CD4-positive, CD25-positive, alpha-beta regulatory T cell (primary cell): ENCODE measurements at regions not wholly inside any gene's neighbourhood (a gene's known extent, or its start where the extent isn't known, plus 50 kb on each side); places are given as distances from the start of the nearest gene placed in this dataset.

Source experiments
- ATAC-seq, 2 donors: fragments of 150-1000 bp; cut with Tn5 transposase; one replicate each; pipeline ENCODE4 v1.10.0; 2021; ENCODE audit warnings: low read depth in 2 of 2, moderate number of reproducible peaks in 2 of 2, moderate library complexity in 1 of 2
- DNase-seq, 3 donors: peaks; one replicate each; pipeline versions ENCODE4 v3.0.0 to v3.0.0-alpha.2; 2012 to 2022; ENCODE audit warnings: mixed read lengths in 1 of 3
- H3K27ac ChIP-seq: one replicate; pipeline ENCODE4 v1.7.0; 2013; ENCODE audit warnings: mild to moderate bottlenecking, low read length; ENCODE audit not compliant: insufficient read depth, poor library complexity, severe bottlenecking
- H3K27me3 ChIP-seq: one replicate; pipeline ENCODE4 v1.7.0; 2013; ENCODE audit warnings: low read length; ENCODE audit not compliant: control insufficient read depth, insufficient read depth
- H3K36me3 ChIP-seq: one replicate; pipeline ENCODE4 v1.7.0; 2013; ENCODE audit warnings: mild to moderate bottlenecking, low read length, moderate library complexity; ENCODE audit not compliant: control insufficient read depth, insufficient read depth
- H3K4me1 ChIP-seq: 2 replicates; pipeline ENCODE4 v1.7.0; 2013; ENCODE audit warnings: mild to moderate bottlenecking, low read length; ENCODE audit not compliant: insufficient read depth, control insufficient read depth, poor library complexity, severe bottlenecking
- H3K4me3 ChIP-seq: one replicate; pipeline ENCODE4 v1.7.0; 2013; ENCODE audit warnings: low read depth, mild to moderate bottlenecking, low read length, moderate library complexity
- H3K9me3 ChIP-seq, 2 experiments: 1 replicate in 1 of 2; 2 replicates in 1 of 2; pipeline ENCODE4 v1.7.0; 2013; ENCODE audit warnings: low read length in 2 of 2, mild to moderate bottlenecking in 1 of 2, moderate library complexity in 1 of 2; ENCODE audit not compliant: control insufficient read depth in 2 of 2
- H3K27ac Mint-ChIP-seq, 3 donors: one replicate each; pipeline ENCODE4 v1.8.0; 2020 to 2022; ENCODE audit warnings: mild to moderate bottlenecking in 3 of 3, mixed read lengths in 3 of 3, moderate library complexity in 2 of 3
- H3K27me3 Mint-ChIP-seq: one replicate; pipeline ENCODE4 v1.8.0; 2022; ENCODE audit warnings: mild to moderate bottlenecking, mixed read lengths
- H3K36me3 Mint-ChIP-seq: one replicate; pipeline ENCODE4 v1.8.0; 2020; ENCODE audit warnings: mixed read lengths
- H3K4me1 Mint-ChIP-seq, 4 donors: one replicate each; pipeline ENCODE4 v1.8.0; 2020 to 2022; ENCODE audit warnings: mixed read lengths in 4 of 4, mild to moderate bottlenecking in 1 of 4
- H3K4me3 Mint-ChIP-seq, 4 donors: one replicate each; pipeline ENCODE4 v1.8.0; 2020 to 2022; ENCODE audit warnings: mild to moderate bottlenecking in 4 of 4, mixed read lengths in 4 of 4, moderate library complexity in 3 of 4
- H3K9me3 Mint-ChIP-seq, 7 donors: one replicate each; pipeline ENCODE4 v1.8.0; 2020 to 2022; ENCODE audit warnings: mixed read lengths in 7 of 7, mild to moderate bottlenecking in 3 of 7, moderate library complexity in 2 of 7

DNA sequence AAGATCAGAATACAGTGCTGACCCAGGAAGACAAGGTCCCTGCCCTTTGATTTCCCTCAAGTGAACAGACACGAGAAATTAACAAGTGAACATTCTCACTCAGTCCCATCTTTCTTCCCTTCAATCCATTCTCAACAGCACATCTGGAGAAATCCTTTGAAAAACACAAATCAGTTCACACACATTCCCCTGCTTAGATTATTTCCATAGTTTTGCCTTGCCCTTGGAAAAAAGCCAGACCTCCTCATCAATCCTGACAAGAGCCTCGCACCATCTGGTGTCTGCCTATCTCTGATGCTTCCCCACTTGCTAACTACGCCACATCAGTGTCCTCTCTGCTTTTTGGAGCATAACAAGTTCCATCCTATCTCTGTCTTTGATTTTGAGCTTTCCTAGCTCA is 94.4 kb upstream of the KIAA1217 start:
- no peaks in the 10 kb centered on the region for H3K27me3 Mint-ChIP-seq
- no peaks in the 10 kb centered on the region for H3K36me3 ChIP-seq
- H3K27me3 ChIP-seq: no peaks in the 10 kb centered on the region
- no peak overlapping the region for H3K27ac ChIP-seq
- DNase-seq (no peak), ATAC-seq (no peak)
- H3K4me1 Mint-ChIP-seq: no peaks in the 10 kb centered on the region
- no peaks in the 10 kb centered on the region for H3K36me3 Mint-ChIP-seq
- peaks cover 0 to 2% (median 0%) of the 10 kb centered on the region in 7 donors for H3K9me3 Mint-ChIP-seq
- H3K4me1 ChIP-seq: no peaks in the 10 kb centered on the region
- no peaks in the 10 kb centered on the region for H3K9me3 ChIP-seq
- H3K4me3 Mint-ChIP-seq: no peak overlapping the region
- no peak overlapping the region for H3K27ac Mint-ChIP-seq
- H3K4me3 ChIP-seq: no peak overlapping the region

DNA sequence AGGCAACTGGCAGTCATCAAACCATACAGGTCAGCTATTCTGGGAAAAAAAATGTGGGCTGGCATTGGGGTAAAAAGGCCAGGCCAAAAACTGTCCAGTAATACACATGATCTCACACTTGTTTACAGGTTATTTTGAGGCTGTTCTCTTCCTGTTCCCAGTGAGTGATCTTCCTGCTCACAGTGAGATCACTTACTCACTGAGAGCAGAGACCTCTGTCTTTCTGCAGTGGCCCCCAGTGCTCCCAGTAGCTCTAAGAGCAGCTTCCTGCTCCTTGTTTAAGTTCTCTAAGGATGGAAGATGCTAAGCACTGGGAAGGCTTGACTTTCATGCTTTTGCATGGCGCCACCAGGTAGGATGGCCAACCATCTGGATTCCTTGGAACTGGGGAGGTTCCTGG is 93.5 kb upstream of the KIAA1217 start:
- H3K4me3 ChIP-seq: no peak overlapping the region
- DNase-seq (no peak), ATAC-seq (no peak)
- Mint-ChIP-seq H3K27me3 (no peaks in the 10 kb centered on the region), H3K36me3 (no peaks in the 10 kb centered on the region), H3K27ac (no peak overlapping the region), H3K4me1 (no peaks in the 10 kb centered on the region), H3K4me3 (no peak overlapping the region), H3K9me3 (peaks cover 0 to 2% (median 0%) of the 10 kb centered on the region in 7 donors)
- H3K4me1 ChIP-seq: no peaks in the 10 kb centered on the region
- H3K36me3 ChIP-seq: no peaks in the 10 kb centered on the region
- H3K9me3 ChIP-seq: no peaks in the 10 kb centered on the region
- no peaks in the 10 kb centered on the region for H3K27me3 ChIP-seq
- H3K27ac ChIP-seq: no peak overlapping the region

DNA sequence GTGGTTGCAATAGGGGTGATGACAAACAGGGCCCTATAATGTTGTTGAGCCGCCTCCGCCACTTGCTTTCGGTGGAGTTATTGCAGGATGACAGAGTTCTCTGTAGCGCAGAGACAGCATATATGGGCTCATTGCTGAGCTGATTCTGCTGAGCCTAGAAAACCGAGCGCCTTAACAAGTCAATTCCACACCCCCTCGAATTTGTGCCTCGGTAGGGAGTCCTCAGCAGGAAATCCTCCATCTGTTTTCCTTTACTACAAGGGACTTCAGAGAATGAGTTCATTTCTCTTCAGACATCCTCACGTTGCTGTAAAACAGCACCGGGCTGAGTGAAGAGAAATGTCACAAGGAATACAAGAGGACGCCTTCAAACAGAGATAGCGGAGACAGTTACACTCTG is 90.7 kb upstream of the KIAA1217 start:
- Histone ChIP-seq H3K4me1 (no peaks in the 10 kb centered on the region), H3K27me3 (no peaks in the 10 kb centered on the region), H3K4me3 (no peak overlapping the region), H3K36me3 (no peaks in the 10 kb centered on the region), H3K9me3 (no peaks in the 10 kb centered on the region), H3K27ac (no peak overlapping the region)
- H3K4me1 Mint-ChIP-seq: no peaks in the 10 kb centered on the region
- H3K9me3 Mint-ChIP-seq: peaks cover 0 to 2% (median 0%) of the 10 kb centered on the region in 7 donors
- H3K27ac Mint-ChIP-seq: no peak overlapping the region
- H3K36me3 Mint-ChIP-seq: no peaks in the 10 kb centered on the region
- H3K4me3 Mint-ChIP-seq: no peak overlapping the region
- ATAC-seq (no peak), DNase-seq (no peak)
- no peaks in the 10 kb centered on the region for H3K27me3 Mint-ChIP-seq

DNA sequence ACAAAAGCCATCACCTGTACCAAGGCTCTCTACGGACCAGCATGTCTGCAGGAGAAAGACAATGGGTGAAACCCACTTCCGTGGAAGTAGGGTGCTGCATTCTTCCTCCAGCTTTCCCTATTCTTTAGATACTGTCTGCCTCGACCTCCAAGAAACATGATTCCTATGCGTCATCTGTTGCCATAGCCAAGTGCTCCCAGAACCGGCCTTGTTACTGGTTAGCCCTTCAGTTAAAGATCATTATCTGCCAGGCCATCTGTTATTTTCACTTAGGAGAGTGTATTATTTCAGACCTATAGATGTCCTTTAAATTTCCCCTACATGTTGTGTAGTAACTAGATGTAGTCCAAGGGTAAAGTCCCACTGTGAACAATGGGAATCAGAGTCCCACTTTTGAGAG is 89.0 kb upstream of the KIAA1217 start:
- peaks cover 0 to 3% (median 0%) of the 10 kb centered on the region in 7 donors for H3K9me3 Mint-ChIP-seq
- Histone ChIP-seq H3K27ac (no peak overlapping the region), H3K27me3 (no peaks in the 10 kb centered on the region), H3K4me3 (no peak overlapping the region), H3K9me3 (no peaks in the 10 kb centered on the region), H3K36me3 (no peaks in the 10 kb centered on the region), H3K4me1 (no peaks in the 10 kb centered on the region)
- no peaks in the 10 kb centered on the region for H3K27me3 Mint-ChIP-seq
- no peak overlapping the region for H3K27ac Mint-ChIP-seq
- H3K36me3 Mint-ChIP-seq: no peaks in the 10 kb centered on the region
- H3K4me3 Mint-ChIP-seq: no peak overlapping the region
- DNase-seq (no peak), ATAC-seq (no peak)
- no peaks in the 10 kb centered on the region for H3K4me1 Mint-ChIP-seq

DNA sequence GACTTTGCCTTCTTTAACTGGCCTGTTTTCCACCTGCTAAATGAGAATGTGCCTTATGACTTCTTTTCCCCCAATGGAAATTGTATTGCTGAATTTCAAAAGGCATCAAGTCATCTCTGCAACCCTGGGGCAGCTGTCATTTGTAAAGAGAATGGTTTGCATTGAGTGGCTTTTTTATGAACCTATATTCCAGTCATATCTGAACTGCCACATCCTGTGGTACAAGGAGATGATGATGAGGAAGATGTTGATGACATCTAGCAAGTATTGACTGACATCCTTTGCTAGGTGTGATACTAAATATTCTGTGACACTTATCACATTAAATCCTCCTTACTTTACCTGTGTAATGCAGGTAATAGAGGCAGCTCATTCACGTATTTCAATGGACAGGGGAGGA is 88.3 kb upstream of the KIAA1217 start:
- Mint-ChIP-seq H3K27ac (no peak overlapping the region), H3K4me3 (no peak overlapping the region), H3K4me1 (no peaks in the 10 kb centered on the region), H3K27me3 (no peaks in the 10 kb centered on the region), H3K9me3 (peaks cover 0 to 3% (median 0%) of the 10 kb centered on the region in 7 donors), H3K36me3 (no peaks in the 10 kb centered on the region)
- no peaks in the 10 kb centered on the region for H3K27me3 ChIP-seq
- DNase-seq: no peak
- no peaks in the 10 kb centered on the region for H3K4me1 ChIP-seq
- H3K4me3 ChIP-seq: no peak overlapping the region
- no peaks in the 10 kb centered on the region for H3K36me3 ChIP-seq
- no peaks in the 10 kb centered on the region for H3K9me3 ChIP-seq
- no peak overlapping the region for H3K27ac ChIP-seq
- ATAC-seq: no peak

DNA sequence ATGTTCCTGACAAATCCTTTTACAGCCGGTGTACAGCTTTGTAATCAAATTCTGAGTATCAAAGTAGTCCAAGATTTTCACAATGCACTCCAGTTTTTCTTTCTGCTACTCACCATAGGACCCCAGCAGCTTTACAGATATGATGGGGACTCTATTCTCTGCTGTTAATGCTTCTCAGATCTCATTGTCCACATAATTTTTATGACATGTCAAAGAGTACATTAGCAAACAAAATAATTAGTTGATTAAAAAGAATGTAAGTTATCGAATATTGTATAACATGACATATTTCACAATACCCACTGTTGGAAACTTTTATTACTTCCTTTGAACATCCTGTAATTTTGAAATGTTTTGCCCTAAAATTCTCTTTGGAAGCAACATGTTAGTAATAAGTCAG is 81.4 kb upstream of the KIAA1217 start:
- Mint-ChIP-seq H3K27me3 (no peaks in the 10 kb centered on the region), H3K4me3 (no peak overlapping the region), H3K9me3 (peaks cover 0 to 8% (median 0%) of the 10 kb centered on the region in 7 donors), H3K36me3 (no peaks in the 10 kb centered on the region), H3K27ac (no peak overlapping the region), H3K4me1 (no peaks in the 10 kb centered on the region)
- Histone ChIP-seq H3K4me1 (no peaks in the 10 kb centered on the region), H3K9me3 (no peaks in the 10 kb centered on the region), H3K27ac (no peak overlapping the region), H3K27me3 (no peaks in the 10 kb centered on the region), H3K36me3 (no peaks in the 10 kb centered on the region), H3K4me3 (no peak overlapping the region)
- DNase-seq (no peak), ATAC-seq (no peak)

DNA sequence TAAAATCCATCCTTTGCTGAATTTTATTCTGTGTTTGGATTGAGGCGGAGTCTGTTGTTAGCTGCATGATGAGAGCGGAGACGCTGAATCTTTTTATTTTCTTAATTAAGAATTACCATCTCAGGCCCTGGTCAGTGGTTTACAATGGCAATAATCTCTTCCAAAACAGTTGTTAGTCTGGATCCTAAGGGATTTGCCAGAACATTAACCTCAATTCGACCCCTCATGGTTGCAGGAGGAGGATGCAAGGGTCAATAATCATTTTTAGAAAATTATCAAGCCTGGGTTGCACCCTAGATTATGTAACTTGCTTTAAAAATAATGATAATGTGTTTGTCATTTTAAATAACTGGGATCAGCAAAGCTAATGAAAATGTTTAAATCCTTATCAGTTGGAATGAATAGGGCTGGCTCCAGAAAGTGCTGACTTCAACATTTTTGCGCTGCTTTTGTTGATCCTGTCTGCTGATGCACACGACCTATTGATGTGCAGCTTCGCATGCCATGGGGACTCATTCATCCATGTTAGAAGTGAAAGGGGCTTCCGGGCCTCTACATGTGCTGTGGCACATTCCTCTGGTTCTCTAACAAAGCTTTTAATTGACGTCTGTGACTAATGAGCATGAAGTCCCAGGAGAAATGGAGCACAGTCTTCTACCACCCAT is 80.7 kb upstream of the KIAA1217 start:
- DNase-seq (no peak), ATAC-seq (no peak)
- Mint-ChIP-seq H3K4me3 (peak overlapping the region in 1 of 4 donors; percentile 51), H3K4me1 (no peaks in the 10 kb centered on the region), H3K27ac (no peak overlapping the region), H3K36me3 (no peaks in the 10 kb centered on the region), H3K9me3 (peaks cover 0 to 8% (median 0%) of the 10 kb centered on the region in 7 donors), H3K27me3 (no peaks in the 10 kb centered on the region)
- H3K4me3 ChIP-seq: no peak overlapping the region
- no peaks in the 10 kb centered on the region for H3K27me3 ChIP-seq
- no peaks in the 10 kb centered on the region for H3K4me1 ChIP-seq
- H3K27ac ChIP-seq: no peak overlapping the region
- H3K9me3 ChIP-seq: no peaks in the 10 kb centered on the region
- no peaks in the 10 kb centered on the region for H3K36me3 ChIP-seq

DNA sequence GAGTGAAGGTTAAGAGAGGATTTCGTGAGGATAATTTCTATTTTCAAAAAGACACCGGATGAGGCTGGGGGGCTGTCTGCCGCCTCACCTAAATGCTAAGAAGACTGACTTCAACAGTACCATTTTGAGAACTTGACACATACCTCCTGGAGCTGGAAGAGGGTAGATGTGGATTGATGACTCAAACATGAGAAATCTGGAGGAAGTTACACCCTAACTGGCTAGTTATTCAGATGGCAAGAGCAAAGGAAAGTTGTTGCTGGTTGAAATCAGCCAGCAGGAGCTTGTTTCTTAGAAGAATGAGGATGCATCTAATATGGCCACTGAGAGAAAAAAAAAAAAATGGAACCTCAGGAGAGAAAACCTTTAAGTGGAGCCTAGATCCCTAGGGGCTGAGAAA is 76.2 kb upstream of the KIAA1217 start:
- Histone ChIP-seq H3K27ac (no peak overlapping the region), H3K4me1 (no peaks in the 10 kb centered on the region), H3K9me3 (no peaks in the 10 kb centered on the region), H3K27me3 (no peaks in the 10 kb centered on the region), H3K4me3 (no peak overlapping the region), H3K36me3 (no peaks in the 10 kb centered on the region)
- ATAC-seq (no peak), DNase-seq (no peak)
- peaks cover 0 to 4% (median 0%) of the 10 kb centered on the region in 7 donors for H3K9me3 Mint-ChIP-seq
- no peaks in the 10 kb centered on the region for H3K36me3 Mint-ChIP-seq
- H3K4me3 Mint-ChIP-seq: peak overlapping the region in 1 of 4 donors; percentile 38
- H3K27me3 Mint-ChIP-seq: no peaks in the 10 kb centered on the region
- H3K27ac Mint-ChIP-seq: no peak overlapping the region
- H3K4me1 Mint-ChIP-seq: no peaks in the 10 kb centered on the region
